GM12878 (cell line): ENCODE measurements at regions not wholly inside any gene's neighbourhood (a gene's known extent, or its start where the extent isn't known, plus 50 kb on each side); places are given as distances from the start of the nearest gene placed in this dataset.

Experiments
- ATAC-seq: fragments of 200-7000 bp; cut with Tn5 transposase; 3 replicates; pipeline ENCODE4 v1.9.1; 2020; ENCODE audit warnings: mild to moderate bottlenecking, moderate library complexity
- BruUV-seq: library from RNA; stranded (reverse); fragments of 400-500 nt; replicated peaks from 2 replicates; lab custom pipeline; 2021; lab: Mats Ljungman, UMichigan
- CTCF ChIA-PET: fragments of 300-600 bp; sonication (Branson Sonifier 250); formaldehyde crosslinking; extraction: SDS; loops from one replicate; lab custom pipeline; 2021; ENCODE audit warnings: inconsistent platforms; lab: Yijun Ruan, JAX
- POLR2A ChIA-PET: fragments of 350-600 bp; formaldehyde crosslinking; extraction: SDS; loops from one replicate; lab custom pipeline; 2021; ENCODE audit warnings: inconsistent platforms; lab: Charles Lee
- RAD21 ChIA-PET: fragments of 300-600 bp; sonication (Branson Sonifier 250); formaldehyde crosslinking; loops from one replicate; lab custom pipeline; 2023; ENCODE audit warnings: antibody characterized with exemption; ENCODE audit not compliant: unreplicated experiment; lab: Charles Lee
- SMC1A ChIA-PET: fragments of 300-600 bp; sonication (Branson Sonifier 250); formaldehyde crosslinking; loops from one replicate; lab custom pipeline; 2023; ENCODE audit not compliant: unreplicated experiment, uncharacterized antibody; lab: Charles Lee
- DNase-seq: peaks from one replicate; pipeline ENCODE4 v3.0.0-alpha.2; 2011; ENCODE audit warnings: low read depth, low spot score
- FAIRE-seq: peaks from 3 replicates; lab custom pipeline; 2011; peaks lifted over from hg19 to GRCh38; lab: Jason Lieb, UNC
- H2AFZ ChIP-seq: 2 replicates; pipeline ENCODE4 v1.6.0; 2011; ENCODE audit warnings: low read depth, low read length, control low read depth; ENCODE audit not compliant: control insufficient read depth
- H3K27ac ChIP-seq: 2 replicates; pipeline ENCODE4 v1.5.1; 2011; ENCODE audit warnings: control low read depth; ENCODE audit not compliant: control insufficient read depth, insufficient read depth
- H3K27me3 ChIP-seq, 2 experiments: replicated peaks in 1 of 2; 2 replicates each; pipeline versions ENCODE4 v1.6.0 to v1.6.1; 2011; ENCODE audit warnings: low read length in 1 of 2; ENCODE audit not compliant: control insufficient read depth in 2 of 2, insufficient read depth in 2 of 2
- H3K36me3 ChIP-seq, 2 experiments: 2 replicates each; pipeline ENCODE4 v1.5.1; 2011; ENCODE audit warnings: low read length in 1 of 2; ENCODE audit not compliant: control insufficient read depth in 2 of 2, insufficient read depth in 2 of 2
- H3K4me1 ChIP-seq: 2 replicates; pipeline ENCODE4 v1.6.1; 2011; ENCODE audit warnings: mild to moderate bottlenecking, low read length, moderate library complexity, mixed read lengths; ENCODE audit not compliant: control insufficient read depth, insufficient read depth
- H3K4me2 ChIP-seq: 2 replicates; pipeline ENCODE4 v1.6.0; 2011; ENCODE audit warnings: control low read depth; ENCODE audit not compliant: control insufficient read depth, insufficient read depth
- H3K4me3 ChIP-seq: fragments of 200-600 bp; sonication (generic); 2 replicates; pipeline ENCODE4 v1.5.1; 2016
- H3K79me2 ChIP-seq: 2 replicates; pipeline ENCODE4 v1.6.0; 2011; ENCODE audit warnings: low read length; ENCODE audit not compliant: control insufficient read depth, insufficient read depth
- H3K9ac ChIP-seq: 2 replicates; pipeline ENCODE4 v1.8.0; 2011; ENCODE audit warnings: low read length, control low read depth, mixed read lengths; ENCODE audit not compliant: control insufficient read depth, insufficient read depth
- H3K9me3 ChIP-seq: replicated peaks from 3 replicates; pipeline ENCODE4 v1.5.1; 2011; ENCODE audit warnings: mild to moderate bottlenecking, low read length; ENCODE audit not compliant: control insufficient read depth, insufficient read depth
- H4K20me1 ChIP-seq: 2 replicates; pipeline ENCODE4 v1.6.0; 2011; ENCODE audit not compliant: control insufficient read depth, insufficient read depth
- BACH1 ChIP-seq: fragments of 450-650 bp; IDR thresholded peaks from 2 replicates; pipeline ENCODE4 v1.6.1; 2017; ENCODE audit warnings: mild to moderate bottlenecking, borderline replicate concordance
- E2F4 ChIP-seq: IDR thresholded peaks from 2 replicates; pipeline ENCODE4 v1.6.1; 2012; ENCODE audit warnings: low read depth, low read length, improper control_type of control experiment
- IRF3 ChIP-seq: fragments of 450-650 bp; IDR thresholded peaks from 2 replicates; pipeline ENCODE4 v1.6.1; 2014; ENCODE audit warnings: mild to moderate bottlenecking
- IRF4 ChIP-seq: IDR thresholded peaks from 2 replicates; pipeline ENCODE4 v1.6.1; 2011; ENCODE audit warnings: low read depth, low read length
- JUNB ChIP-seq: IDR thresholded peaks from 2 replicates; pipeline ENCODE4 v1.6.1; 2016; ENCODE audit warnings: antibody characterized with exemption, mild to moderate bottlenecking
- NFYB ChIP-seq: IDR thresholded peaks from 2 replicates; pipeline ENCODE4 v1.6.1; 2011; ENCODE audit warnings: low read depth, mild to moderate bottlenecking, low read length, improper control_type of control experiment, moderate library complexity; ENCODE audit not compliant: insufficient read depth
- NR2C1 ChIP-seq: fragments of 450-650 bp; IDR thresholded peaks from 2 replicates; pipeline ENCODE4 v1.6.1; 2017; ENCODE audit warnings: antibody characterized with exemption, mild to moderate bottlenecking, moderate library complexity
- RBBP5 ChIP-seq: fragments of 200-600 bp; sonication (generic); conservative IDR thresholded peaks from 2 replicates; pipeline ENCODE4 v1.6.1; 2016
- RUNX3 ChIP-seq: IDR thresholded peaks from 2 replicates; pipeline ENCODE4 v1.6.1; 2012; ENCODE audit warnings: low read length, inconsistent platforms
- ZNF384 ChIP-seq: IDR thresholded peaks from 2 replicates; pipeline ENCODE4 v1.6.1; 2012; ENCODE audit warnings: low read depth, mild to moderate bottlenecking, low read length, improper control_type of control experiment, borderline replicate concordance
- WGBS: methylation state at CpG from one replicate; pipeline ENCODE4 v1.1.6; 2016; ENCODE audit warnings: low lambda C conversion rate; ENCODE audit not compliant: insufficient replicate concordance, insufficient coverage; ENCODE audit errors: missing lambda C conversion rate; 5-methylcytosine and 5-hydroxymethylcytosine counted together
- in situ Hi-C: fragments of 300-500 bp; cut with MboI; formaldehyde crosslinking; loops from 9 replicates; pipeline ENCODE4 v1.14.3; 2018; ENCODE audit warnings: mixed read lengths
- intact Hi-C: fragments of 100-400 bp; cut with micrococcal nuclease; formaldehyde crosslinking; loops from one replicate; pipeline ENCODE4 v1.14.2; 2022; ENCODE audit not compliant: unreplicated experiment
- TF ChIP-seq, protein P1 (sequence below): fragments of 450-650 bp; IDR thresholded peaks from 2 replicates; pipeline ENCODE4 v1.6.1; 2017; ENCODE audit warnings: low read depth, mild to moderate bottlenecking, moderate library complexity
- TF ChIP-seq, protein P2 (sequence below): IDR thresholded peaks from 2 replicates; pipeline ENCODE4 v1.6.1; 2011; ENCODE audit warnings: low read depth, mild to moderate bottlenecking, low read length, moderate library complexity, borderline replicate concordance; ENCODE audit errors: extremely low read depth

- TF ChIP-seq BACH1 (no peak), RUNX3 (no peak), RBBP5 (no peak), IRF3 (no peak), NR2C1 (no peak), NFYB (no peak), JUNB (no peak), IRF4 (no peak), E2F4 (no peak), ZNF384 (no peak)
- TF ChIP-seq, protein P1, sequence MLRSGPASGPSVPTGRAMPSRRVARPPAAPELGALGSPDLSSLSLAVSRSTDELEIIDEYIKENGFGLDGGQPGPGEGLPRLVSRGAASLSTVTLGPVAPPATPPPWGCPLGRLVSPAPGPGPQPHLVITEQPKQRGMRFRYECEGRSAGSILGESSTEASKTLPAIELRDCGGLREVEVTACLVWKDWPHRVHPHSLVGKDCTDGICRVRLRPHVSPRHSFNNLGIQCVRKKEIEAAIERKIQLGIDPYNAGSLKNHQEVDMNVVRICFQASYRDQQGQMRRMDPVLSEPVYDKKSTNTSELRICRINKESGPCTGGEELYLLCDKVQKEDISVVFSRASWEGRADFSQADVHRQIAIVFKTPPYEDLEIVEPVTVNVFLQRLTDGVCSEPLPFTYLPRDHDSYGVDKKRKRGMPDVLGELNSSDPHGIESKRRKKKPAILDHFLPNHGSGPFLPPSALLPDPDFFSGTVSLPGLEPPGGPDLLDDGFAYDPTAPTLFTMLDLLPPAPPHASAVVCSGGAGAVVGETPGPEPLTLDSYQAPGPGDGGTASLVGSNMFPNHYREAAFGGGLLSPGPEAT: no peak
- TF ChIP-seq, protein P2, sequence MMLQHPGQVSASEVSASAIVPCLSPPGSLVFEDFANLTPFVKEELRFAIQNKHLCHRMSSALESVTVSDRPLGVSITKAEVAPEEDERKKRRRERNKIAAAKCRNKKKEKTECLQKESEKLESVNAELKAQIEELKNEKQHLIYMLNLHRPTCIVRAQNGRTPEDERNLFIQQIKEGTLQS: no peak
- no peak overlapping the region for H3K9ac ChIP-seq
- POLR2A ChIA-PET: no interaction called here
- no peak overlapping the region for H2AFZ ChIP-seq
- H3K4me1 ChIP-seq: no peaks in the 10 kb centered on the region
- H4K20me1 ChIP-seq: no peaks in the 10 kb centered on the region
- intact Hi-C loops: no loop called here
- FAIRE-seq (no peak), DNase-seq (no peak), ATAC-seq (no peak)
- in situ Hi-C loops: no loop called here
- 32% methylated on average over 3 of the region's 3 CpGs for WGBS
- H3K36me3 ChIP-seq: no peaks in the 10 kb centered on the region
- BruUV-seq: no TSS peak
- H3K4me2 ChIP-seq: no peak overlapping the region
- SMC1A ChIA-PET: no interaction called here
- RAD21 ChIA-PET: no interaction called here
- CTCF ChIA-PET: no interaction called here
- no peak overlapping the region for H3K27ac ChIP-seq
- no peaks in the 10 kb centered on the region for H3K79me2 ChIP-seq
- H3K4me3 ChIP-seq: no peak overlapping the region
- no peaks in the 10 kb centered on the region for H3K9me3 ChIP-seq
- H3K27me3 ChIP-seq: no peaks in the 10 kb centered on the region
Measured at GRCh38 chr9:87249029-87249428, 248.6 kb upstream of the DAPK1 start.
